NCI-H187 treated with DMSO at 0.1 percent for 48 hours (cell line): ENCODE measurements at regions not wholly inside any gene's neighbourhood (a gene's known extent, or its start where the extent isn't known, plus 50 kb on each side); places are given as distances from the start of the nearest gene placed in this dataset.

Experiments
- DNase-seq: peaks from one replicate; lab custom pipeline; 2025; lab: John Stamatoyannopoulos, UW

GRCh38 chr7:131897790-131898165, 341.4 kb upstream of the PODXL start:
- no peak for DNase-seq

GRCh38 chr7:131897016-131897789, 340.8 kb upstream of the PODXL start:
- no peak for DNase-seq

- no peak for DNase-seq
Observed at GRCh38 chr7:131896165-131896863, 339.9 kb upstream of the PODXL start.

DNA sequence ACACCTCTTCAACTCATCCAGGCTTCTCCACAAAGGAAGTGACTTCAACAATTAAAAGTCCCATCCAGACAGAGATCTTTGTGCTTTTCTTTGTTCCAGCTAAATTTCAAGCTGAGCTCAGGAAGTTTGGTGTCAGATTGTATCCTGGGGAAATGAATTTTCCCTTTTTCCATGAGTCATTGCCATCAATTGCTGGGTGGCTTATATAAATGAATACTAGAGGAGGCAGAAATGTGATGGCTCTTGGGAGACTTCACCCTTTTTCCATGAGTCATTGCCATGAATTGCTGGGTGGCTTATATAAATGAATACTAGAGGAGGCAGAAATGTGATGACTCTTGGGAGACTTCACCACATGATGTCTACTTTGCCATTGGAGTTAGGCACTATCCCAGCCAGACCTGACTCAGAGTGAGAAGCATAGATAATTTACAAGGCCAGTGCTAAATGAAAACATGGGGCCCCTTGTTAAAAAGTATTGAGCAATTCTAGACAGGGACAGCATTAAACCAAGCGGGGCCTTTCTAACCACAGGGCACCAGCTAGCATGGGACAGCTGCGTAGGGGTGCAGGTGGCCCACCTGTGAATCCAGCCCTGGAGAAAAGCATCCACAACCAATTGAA, 339.2 kb upstream of the PODXL start:
- no peak for DNase-seq

DNA sequence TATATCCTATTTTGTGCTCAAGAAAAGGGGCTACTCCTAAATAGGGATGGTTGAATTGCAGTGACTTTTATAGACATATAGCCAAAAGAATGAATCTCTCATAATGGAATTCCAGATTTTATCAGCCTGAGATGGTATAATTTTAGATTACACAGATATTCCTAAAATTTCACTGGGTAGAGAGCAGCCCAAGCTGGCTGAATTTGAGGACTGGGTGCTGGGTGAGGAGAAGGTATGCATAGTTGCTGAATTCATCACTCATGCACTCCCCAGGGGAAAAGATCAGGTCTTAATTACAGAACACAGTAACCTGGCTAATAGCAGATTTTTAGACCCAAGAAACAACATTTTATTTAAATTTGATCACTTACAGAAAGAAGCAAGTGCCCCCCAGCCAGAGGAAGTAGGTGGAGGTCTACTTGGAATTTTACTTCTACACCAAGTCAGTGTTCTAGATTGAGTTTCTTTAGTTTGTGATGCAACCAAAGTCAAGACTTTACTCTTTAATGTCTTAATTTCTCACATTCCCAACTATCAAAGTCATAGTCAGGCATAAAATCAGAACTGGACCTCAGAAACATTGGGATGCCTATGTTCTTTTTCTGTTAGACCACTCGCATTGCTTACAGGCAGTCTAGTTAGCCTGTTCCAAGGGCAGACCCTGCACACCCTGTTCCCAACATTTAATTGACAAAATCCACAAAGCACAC, 337.4 kb upstream of the PODXL start:
- DNase-seq: no peak

- no peak for DNase-seq
Observed at GRCh38 chr7:131890176-131890575, 333.7 kb upstream of the PODXL start.

DNA sequence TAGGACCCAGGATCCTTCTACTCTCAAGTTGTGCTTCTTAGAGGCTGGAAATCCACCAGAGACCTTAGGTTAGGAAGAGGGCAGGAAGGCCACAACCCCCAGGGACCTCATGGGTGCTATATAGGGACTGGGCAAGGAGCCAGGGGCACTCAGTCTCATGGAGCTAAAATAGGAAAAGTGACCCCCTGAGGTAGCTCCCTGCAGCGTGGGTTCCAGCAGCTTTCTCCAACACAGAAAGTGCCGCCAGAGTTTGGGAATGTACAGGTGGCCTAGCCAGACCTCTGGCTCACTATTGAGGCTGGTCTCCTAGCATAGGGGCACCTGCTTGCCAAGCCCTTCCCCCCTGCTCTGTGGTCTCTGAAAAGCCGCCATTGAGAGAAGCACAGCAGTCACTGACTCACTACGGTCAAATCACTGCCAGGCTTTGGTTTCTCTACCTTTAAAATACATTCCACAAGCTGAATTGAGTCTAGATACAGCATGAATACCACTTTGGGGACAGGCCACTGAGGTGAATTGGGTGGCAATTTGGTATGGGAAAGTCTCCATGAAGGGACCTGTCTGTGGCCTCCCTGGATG, 333.2 kb upstream of the PODXL start:
- no peak for DNase-seq

DNA sequence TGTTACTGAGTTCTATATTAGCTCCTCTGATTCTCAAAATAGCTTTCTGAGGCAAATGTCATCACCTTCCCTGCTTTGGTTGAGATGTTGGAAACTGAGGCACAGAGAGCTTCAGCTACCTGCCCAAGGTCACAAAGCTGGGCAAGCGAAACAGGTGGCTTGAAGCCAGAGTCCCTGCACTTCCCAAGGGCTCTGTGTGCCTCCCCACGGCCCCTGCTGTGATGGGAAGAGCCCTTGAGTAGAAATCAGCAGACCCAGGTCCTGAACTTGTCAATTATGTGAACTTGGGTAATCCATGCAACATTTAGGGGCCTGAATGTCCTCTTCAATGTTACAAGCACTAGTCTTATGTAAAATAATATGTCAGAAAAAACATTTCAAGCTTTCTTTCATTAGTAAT, 327.3 kb upstream of the PODXL start:
- DNase-seq: no peak

- no peak for DNase-seq
Observed at GRCh38 chr7:131883196-131883595, 326.8 kb upstream of the PODXL start.

GRCh38 chr7:131882321-131882720, 325.9 kb upstream of the PODXL start:
- DNase-seq: no peak

- no peak for DNase-seq
Observed at GRCh38 chr7:131880078-131880477, 323.6 kb upstream of the PODXL start.

DNA sequence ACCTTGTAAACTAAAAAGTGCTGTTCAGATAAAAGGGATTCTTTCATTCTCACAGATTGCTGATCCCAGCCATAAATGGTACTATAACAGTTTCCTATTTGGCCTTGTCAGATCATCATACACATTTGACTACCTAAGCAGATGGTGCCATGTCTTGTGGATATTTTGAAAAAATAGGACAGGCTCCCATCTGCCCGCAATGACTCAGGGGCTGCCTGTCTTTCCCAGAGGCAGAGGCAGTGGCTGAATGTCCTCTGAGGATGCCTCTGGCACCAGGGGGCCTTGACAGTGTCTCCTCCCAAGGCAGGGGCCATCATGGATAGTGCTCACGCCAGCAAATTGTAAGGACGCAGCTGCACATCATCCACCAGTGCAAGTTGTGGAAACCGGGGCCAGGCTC, 323.0 kb upstream of the PODXL start:
- DNase-seq: no peak

GRCh38 chr7:131878777-131879176, 322.3 kb upstream of the PODXL start:
- no peak for DNase-seq

- DNase-seq: no peak
Observed at GRCh38 chr7:131873581-131873980, 317.2 kb upstream of the PODXL start.

GRCh38 chr7:131869986-131870385, 313.6 kb upstream of the PODXL start:
- no peak for DNase-seq

DNA sequence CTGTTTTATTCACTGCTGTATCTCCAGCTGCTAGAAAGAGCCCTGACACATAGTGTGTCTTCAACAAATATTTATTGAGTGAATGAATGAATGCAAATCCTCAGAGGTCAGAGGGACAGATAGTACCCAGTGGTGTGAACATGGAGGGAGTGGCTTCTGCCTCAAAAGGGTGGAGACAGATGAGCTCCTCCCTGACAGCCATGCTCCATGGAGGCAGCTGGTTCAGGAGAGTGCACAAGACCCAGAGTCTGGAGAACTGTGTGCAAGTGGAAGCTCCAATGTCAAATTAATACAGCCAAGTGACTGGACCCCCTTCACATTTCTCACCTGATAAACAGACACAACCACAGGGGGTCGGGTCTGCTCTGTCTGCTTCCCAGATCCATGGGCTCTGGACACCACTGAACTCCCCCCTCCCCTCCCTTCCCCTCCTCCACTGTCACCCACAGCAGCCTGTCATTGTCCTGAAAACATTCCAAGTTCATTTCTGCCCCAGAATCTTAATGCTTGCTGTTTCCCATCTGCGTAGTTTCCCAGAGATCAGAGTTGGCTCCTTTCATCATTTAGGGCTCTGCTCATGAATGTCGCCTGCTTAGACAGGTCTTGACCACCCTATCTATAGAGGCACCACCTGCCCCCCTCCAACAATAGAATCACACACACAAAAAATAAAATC, 312.9 kb upstream of the PODXL start:
- no peak for DNase-seq

DNA sequence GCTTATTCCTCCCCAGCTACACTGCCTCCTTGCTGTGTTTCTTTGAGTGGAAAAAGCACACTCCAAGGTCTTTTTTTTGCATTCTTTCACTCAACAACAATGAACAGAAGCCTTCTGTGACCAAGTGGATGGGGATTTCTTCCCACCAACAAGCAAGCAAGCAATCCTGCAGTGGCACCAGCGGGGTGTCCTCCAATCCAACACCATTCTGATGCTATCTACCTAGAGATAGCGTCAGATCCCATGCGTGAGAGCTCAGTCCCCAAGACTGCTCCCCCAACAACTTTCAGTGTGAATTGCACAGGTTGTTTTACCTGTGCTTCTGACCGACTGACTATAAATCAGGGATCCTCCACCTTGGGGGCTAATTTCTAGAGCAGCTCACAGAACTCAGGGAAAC, 311.0 kb upstream of the PODXL start:
- DNase-seq: no peak

DNA sequence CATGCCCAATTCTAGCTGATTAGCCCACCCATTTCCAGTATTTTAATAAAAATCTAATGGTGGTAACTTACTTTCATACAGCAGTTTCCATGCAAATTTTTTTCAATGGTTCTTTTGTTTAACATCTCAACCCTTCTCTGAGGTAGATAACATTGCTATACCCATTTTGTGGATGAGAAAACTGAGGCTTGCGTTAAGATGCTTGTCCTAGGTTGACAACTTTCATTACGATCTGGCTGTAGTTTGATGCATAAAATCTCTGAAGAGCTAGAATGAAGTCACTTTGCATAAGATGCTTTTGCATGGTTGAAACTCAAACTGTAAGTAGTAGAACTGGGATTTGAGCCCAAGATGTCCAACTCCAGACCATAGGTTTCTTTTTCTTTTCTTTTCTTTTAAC, 309.5 kb upstream of the PODXL start:
- DNase-seq: no peak

- no peak for DNase-seq
Observed at GRCh38 chr7:131861620-131862346, 305.4 kb upstream of the PODXL start.

- DNase-seq: peak; percentile 30
Observed at GRCh38 chr7:131859147-131859821, 302.9 kb upstream of the PODXL start.
